NOMO-1 treated with DMSO at 0.1 percent for 48 hours (cell line): ENCODE measurements at regions not wholly inside any gene's neighbourhood (a gene's known extent, or its start where the extent isn't known, plus 50 kb on each side); places are given as distances from the start of the nearest gene placed in this dataset.
"Not testable (repeated sequence)": the region's sequence is repeated elsewhere in the genome, so short reads cannot be mapped to it uniquely, and the experiment has no call there.

ENCODE experiments used
- DNase-seq: peaks from one replicate; lab custom pipeline; 2025; ENCODE audit not compliant: unreplicated experiment; lab: John Stamatoyannopoulos, UW

DNA sequence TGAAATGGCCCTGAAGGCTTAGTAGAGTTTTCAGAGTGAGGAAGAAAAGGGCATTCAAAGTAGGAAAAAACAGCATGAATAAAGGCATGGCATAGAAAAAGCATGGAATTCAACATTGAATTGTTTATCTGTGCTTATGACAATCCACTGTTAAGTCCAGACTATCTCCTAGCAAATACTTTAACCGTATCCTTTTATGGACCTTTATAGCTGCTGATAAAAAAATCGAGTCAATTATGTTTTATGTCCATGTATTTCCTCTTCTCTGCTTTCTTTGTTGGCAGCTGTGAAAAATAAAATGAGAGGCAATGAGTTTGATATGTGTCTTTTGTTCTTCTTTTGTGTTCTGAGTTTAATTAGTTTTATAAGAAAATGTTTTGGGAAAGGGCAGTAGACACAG lies 70.4 kb downstream of the TDRD15 start:
- DNase-seq, result no peak

- DNase-seq, result no peak
Measured at GRCh38 chr2:21194858-21195271, 71.1 kb downstream of the TDRD15 start.

DNA sequence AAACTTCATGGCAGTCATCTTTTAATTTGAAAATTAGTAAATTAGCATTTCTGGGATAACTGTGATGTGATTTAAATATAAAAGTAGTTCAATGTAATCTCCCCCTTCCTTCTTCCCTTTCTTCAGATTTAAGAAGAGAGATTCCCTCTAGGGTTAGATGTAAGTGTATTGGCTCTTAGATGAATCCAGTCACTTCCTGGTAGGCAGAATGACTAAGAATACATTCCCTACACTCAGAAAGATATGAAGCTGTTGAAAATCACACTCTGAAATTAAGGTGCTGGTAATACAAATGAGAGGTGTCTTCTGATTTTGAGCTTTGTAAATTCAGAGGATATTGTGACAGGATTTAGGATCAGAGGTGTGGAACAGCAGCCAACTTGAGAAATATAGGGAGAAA lies 71.6 kb downstream of the TDRD15 start:
- no peak for DNase-seq

- no peak for DNase-seq
Measured at GRCh38 chr2:21198637-21199036, 74.9 kb downstream of the TDRD15 start.

GRCh38 chr2:21203976-21204375 lies 80.2 kb downstream of the TDRD15 start:
- no peak for DNase-seq

DNA sequence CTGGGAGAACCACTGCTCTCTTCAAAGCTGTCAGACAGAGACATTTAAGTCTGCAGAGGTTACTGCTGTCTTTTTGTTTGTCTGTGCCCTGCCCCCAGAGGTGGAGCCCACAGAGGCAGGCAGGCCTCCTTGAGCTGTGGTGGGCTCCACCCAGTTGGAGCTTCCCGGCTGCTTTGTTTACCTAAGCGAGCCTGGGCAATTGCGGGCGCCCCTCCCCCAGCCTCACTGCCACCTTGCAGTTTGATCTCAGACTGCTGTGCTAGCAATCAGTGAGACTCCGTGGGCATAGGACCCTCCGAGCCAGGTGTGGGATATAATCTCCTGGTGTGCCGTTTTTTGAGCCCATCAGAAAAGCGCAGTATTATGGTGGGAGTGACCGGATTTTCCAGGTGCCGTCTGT lies 90.3 kb downstream of the TDRD15 start:
- not testable (repeated sequence) for DNase-seq

DNA sequence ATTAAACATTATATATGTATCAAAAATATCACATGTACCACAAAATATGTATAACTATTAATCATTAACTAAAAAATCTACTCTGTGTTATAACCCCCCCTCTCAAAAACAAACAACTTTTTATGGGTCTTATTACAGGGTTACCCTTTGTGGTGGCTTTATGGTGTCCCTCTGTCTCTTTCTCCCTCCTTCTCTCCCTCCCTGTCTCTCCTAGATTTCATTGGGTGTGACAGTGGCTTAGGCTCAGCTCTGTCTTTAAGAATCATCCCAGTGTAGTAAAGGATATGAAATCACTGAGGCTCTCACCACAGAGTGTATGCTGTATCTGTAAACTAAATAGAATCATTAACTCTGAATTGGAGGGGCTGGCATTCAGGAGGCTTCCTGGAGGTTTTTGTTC lies 93.7 kb downstream of the TDRD15 start:
- DNase-seq, result no peak

GRCh38 chr2:21220930-21221329 lies 97.2 kb downstream of the TDRD15 start:
- no peak for DNase-seq

GRCh38 chr2:21223618-21224017 lies 99.8 kb downstream of the TDRD15 start:
- DNase-seq, result no peak

- DNase-seq, result peak; percentile 70
Measured at GRCh38 chr2:21228041-21228895, 104.5 kb downstream of the TDRD15 start.

- DNase-seq, result no peak
Measured at GRCh38 chr2:21229302-21229701, 105.5 kb downstream of the TDRD15 start.

GRCh38 chr2:21230140-21230539 lies 106.4 kb downstream of the TDRD15 start:
- no peak for DNase-seq

DNA sequence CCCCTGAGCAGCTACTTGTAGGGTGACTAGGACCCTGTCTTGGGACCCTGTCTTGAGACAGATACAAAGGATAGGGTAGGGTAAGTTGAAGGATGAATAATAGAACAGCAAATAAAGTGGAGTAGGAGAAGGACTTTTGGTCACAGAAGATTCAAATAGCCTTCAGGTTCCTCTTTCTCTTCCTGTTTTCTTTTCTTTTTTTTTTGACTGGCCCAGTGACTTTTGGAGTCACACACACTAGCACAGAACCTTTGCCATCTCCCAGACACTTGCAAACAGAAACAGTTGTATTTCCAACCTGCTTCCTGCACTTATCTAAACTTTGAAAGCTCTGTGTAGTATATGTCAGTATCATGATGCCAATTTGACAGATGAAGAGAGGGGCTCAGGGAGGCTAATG lies 108.2 kb downstream of the TDRD15 start:
- DNase-seq, result peak; percentile 86

DNA sequence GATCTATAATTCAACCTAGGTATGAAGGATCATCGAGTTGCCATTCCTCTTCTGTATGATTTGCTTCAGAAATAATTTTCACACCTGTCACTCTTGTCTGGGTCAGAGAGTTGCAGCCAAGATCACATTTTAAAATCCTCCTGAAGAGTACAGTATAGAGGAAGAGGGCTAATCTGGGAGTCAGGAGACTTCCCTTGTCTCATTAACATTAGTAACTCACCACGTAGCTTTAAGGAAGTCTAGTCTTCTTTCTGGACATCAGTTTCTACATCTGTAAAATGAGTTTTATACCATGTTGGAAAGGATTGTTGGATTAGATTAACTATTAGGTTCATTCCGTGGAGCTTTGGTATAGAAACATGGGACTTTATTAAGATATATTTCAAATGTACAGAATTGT lies 109.4 kb downstream of the TDRD15 start:
- DNase-seq, result peak; percentile 22

DNA sequence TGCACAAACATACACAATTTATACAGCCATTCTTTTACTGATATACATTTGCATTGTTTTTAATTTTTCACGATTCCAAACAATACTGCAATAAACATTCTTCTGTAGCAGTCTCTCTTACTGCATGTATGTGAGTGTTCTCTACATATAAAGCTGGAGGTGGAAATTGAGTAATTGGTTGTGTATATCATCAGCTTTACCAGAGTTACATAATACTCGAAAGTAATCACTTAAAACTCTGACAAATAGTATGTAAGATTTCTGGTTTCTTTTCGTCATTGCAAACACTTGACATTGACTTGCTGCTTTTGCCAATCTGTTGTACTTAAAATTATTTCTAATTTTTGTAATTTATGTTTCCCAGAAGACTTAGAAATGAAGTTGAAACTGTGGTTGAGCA lies 110.2 kb downstream of the TDRD15 start:
- DNase-seq, result peak; percentile 79

DNA sequence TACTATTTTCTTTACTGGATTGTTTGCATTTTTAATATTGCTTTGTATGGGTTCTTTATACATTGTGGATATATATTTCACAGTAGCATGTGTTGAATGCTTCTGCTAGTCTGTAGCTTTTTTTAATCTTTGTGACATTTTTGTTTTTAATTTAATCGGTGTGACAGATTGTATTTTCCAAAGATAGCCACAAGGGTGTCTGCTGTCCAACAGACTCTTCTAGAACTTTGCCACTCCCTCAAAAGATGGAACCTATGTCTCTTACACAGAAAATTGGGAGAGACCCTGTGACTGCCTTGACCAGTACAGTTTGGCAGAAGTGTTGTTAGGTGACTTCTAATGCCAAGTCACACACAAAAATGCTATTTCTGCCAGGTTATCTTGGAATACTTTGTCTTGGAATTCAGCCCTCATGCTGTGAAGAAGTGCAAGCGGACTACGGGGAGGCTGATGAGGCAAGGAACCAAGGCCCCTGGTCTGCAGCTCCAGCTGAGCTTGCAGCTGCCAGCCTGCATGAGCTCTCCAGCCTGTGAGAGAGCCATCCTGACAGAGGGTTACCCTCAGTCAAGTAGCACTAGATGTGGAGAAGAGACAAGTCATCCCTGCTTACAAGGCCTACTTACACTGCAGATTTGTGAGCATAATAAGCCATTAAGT lies 110.8 kb downstream of the TDRD15 start:
- DNase-seq, result no peak

DNA sequence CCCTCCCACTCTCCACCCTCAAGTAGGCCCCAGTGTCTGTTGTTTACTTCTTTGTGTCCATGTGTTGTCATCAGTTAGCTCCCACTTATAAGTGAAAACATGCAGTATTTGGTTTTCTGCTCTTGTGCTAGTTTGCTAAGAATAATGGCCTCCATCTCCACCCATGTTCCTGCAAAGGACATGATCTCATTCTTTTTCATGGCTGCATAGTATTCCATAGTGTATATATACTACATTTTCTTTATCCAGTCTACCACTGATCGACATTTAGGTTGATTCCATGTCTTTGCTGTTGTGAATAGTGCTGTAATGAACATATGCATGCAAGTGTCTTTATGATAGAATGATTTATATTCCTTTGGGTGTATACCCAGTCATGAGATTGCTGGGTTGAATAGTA lies 116.0 kb downstream of the TDRD15 start:
- DNase-seq, result not testable (repeated sequence)

GRCh38 chr2:21244161-21244560 lies 120.4 kb downstream of the TDRD15 start:
- peak; percentile 21 for DNase-seq

- DNase-seq, result no peak
Measured at GRCh38 chr2:21245565-21245964, 121.8 kb downstream of the TDRD15 start.

DNA sequence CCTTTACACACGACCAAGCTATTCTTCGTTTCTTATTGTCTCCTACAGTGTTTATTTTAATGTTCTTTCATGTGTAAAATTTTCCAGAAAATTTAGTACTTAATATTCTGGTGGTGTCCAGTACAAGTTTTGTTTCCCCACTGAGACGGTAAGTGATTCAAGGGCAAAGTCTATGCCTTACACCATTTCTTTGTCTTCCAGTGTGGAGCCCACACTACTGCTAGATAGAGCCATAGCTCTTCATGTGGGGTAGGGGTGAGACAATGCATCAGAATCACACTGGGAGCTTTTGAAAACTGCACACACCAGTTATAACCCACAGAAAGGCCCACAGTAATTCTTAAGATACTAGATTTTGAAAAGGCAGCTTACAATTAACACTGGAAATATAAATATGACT lies 125.6 kb downstream of the TDRD15 start:
- DNase-seq, result no peak

DNA sequence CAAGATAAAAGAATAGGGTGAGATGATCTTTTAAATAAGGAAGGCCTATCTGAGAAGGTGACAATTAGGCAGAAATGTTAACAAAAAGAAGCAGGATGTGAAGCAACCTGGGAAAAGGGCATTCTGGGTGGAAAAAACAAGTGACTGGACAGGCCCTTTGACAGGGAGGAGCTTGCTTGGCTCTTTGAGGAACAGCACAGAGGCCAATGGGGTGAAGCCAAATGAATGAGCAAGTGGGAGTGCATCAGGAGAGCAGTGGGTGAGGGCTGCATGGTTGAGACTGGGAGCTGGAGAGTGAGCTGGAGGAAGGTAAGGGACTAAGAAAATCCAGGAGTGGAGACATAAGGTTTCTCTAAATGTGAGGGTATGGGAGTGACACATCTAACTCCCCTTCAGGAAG lies 126.9 kb downstream of the TDRD15 start:
- peak; percentile 7 for DNase-seq

GRCh38 chr2:21251216-21251980 lies 127.6 kb downstream of the TDRD15 start:
- DNase-seq, result peak; percentile 7
